ENCODE measurements at regions not wholly inside any gene's neighbourhood (a gene's known extent, or its start where the extent isn't known, plus 50 kb on each side); places are given as distances from the start of the nearest gene placed in this dataset.

DNA sequence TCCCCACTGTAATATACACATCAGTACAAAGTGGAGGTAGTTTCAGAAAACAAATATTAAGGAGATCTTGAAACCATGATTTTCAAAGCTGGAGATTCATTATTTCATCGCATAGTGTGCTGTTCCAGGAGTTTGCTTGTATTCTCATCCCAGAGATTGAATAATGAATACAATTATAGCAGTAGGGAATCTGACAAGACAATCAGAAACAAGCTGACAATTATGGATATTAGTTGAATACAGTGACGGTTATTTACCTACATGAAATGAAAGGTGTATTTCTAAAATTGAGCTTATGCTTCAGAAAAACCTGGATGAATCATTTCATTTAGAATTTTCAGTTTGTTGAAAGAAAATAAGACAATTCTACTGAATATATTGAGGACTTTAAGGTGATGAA, 2119.0 kb downstream of the MRPL39 start:
- Histone ChIP-seq H3K14ac (ENCODE audit: insufficient read length) (no peak overlapping the region), H3K4me2 (ENCODE audit: insufficient read depth in 1 of 2, low read depth in 2 of 2, low read length in 2 of 2) (no peak overlapping the region), H2AK5ac (ENCODE audit: low read depth, low read length) (no peak overlapping the region), H4K91ac (replicated peaks; ENCODE audit: insufficient read length, low read length) (no peak overlapping the region), H2BK12ac (ENCODE audit: low read depth, low read length) (no peak overlapping the region), H3K36me3 (ENCODE audit: control insufficient read depth in 2 of 4, insufficient read depth in 4 of 4, low read length in 3 of 4) (no peaks in the 10 kb centered on the region), H3K4me1 (replicated peaks in 1 of 4; ENCODE audit: control insufficient read depth in 3 of 4, insufficient read depth in 4 of 4, low read length in 3 of 4) (no peaks in the 10 kb centered on the region), H3K27me3 (replicated peaks in 1 of 4; ENCODE audit: control insufficient read depth in 3 of 4, extremely low read depth in 1 of 4, insufficient read depth in 3 of 4, low read length in 3 of 4) (no peaks in the 10 kb centered on the region), H3K4me3 (ENCODE audit: extremely low read depth in 1 of 4, insufficient read depth in 2 of 4, low read depth in 3 of 4, low read length in 4 of 4) (no peak overlapping the region), H3K23me2 (ENCODE audit: low read depth, low read length) (no peaks in the 10 kb centered on the region), H3K56ac (replicated peaks; ENCODE audit: insufficient read length, low read depth, low read length) (no peak overlapping the region), H3K9me3 (ENCODE audit: insufficient read depth in 2 of 2, low read depth in 1 of 2, low read length in 1 of 2) (no peaks in the 10 kb centered on the region), H3K4ac (replicated peaks; ENCODE audit: insufficient read length, low read depth, low read length) (no peak overlapping the region), H2BK5ac (ENCODE audit: low read depth, low read length) (no peak overlapping the region), H2AFZ (ENCODE audit: low read length) (no peak overlapping the region), H4K5ac (ENCODE audit: insufficient read length, low read depth, low read length) (no peak overlapping the region), H3K79me2 (ENCODE audit: control insufficient read depth in 1 of 2, insufficient read depth in 2 of 2, low read length in 2 of 2) (no peaks in the 10 kb centered on the region), H3K27ac (ENCODE audit: low read depth, low read length) (no peak overlapping the region), H4K8ac (ENCODE audit: extremely low read depth, insufficient read depth, low read length) (no peak overlapping the region), H2BK20ac (ENCODE audit: low read length) (no peak overlapping the region), H2BK15ac (ENCODE audit: low read length) (no peak overlapping the region), H4K20me1 (replicated peaks in 1 of 2; ENCODE audit: control insufficient read depth in 1 of 2, insufficient read depth in 2 of 2, low read length in 2 of 2) (no peaks in the 10 kb centered on the region), H3K18ac (ENCODE audit: extremely low read depth, low read length) (no peak overlapping the region), H2BK120ac (replicated peaks; ENCODE audit: low read depth, low read length) (no peak overlapping the region), H3K23ac (ENCODE audit: insufficient read length) (no peak overlapping the region), H3K9ac (replicated peaks in 1 of 4; ENCODE audit: extremely low read depth in 1 of 4, low read depth in 3 of 4, low read length in 3 of 4) (no peak overlapping the region), H3K79me1 (ENCODE audit: low read depth, low read length) (no peaks in the 10 kb centered on the region)
- WGBS, 2 experiments (ENCODE audit: extremely low coverage in 1 of 2, insufficient coverage in 1 of 2, insufficient read length in 1 of 2, insufficient replicate concordance in 2 of 2, low coverage in 1 of 2, low lambda C conversion rate in 2 of 2, missing lambda C conversion rate in 1 of 2): 91% methylated on average over 2 of the region's 2 CpGs; no CpG with 5 or more reads in 1 of the 2 experiments
- no peak for TF ChIP-seq GABPA (IDR thresholded peaks at IDR 0.05; ENCODE audit: borderline replicate concordance, insufficient read depth, low read length)
- TF ChIP-seq SP2 (IDR thresholded peaks at IDR 0.05; ENCODE audit: low read length): no peak
- TF ChIP-seq NANOG (IDR thresholded peaks at IDR 0.05; ENCODE audit: insufficient read depth, low read depth, low read length, poor library complexity, severe bottlenecking): no peak
- ChIA-PET CTCF (ENCODE audit: partially characterized antibody) (no interaction called here), POLR2A (ENCODE audit: partially characterized antibody) (interaction anchor here (1.2 kb wide), 1 partner anchor 10 kb away, joined by 3 read pairs; no protein-coding TSS in a partner anchor)
- no peak for FAIRE-seq
- DNase-seq (ENCODE audit: low read depth in 1 of 2, low spot score in 2 of 2): no peak
